ENCODE measurements at regions not wholly inside any gene's neighbourhood (a gene's known extent, or its start where the extent isn't known, plus 50 kb on each side); places are given as distances from the start of the nearest gene placed in this dataset.

GRCh38 chr17:73968680-73969079, 234.8 kb upstream of the RPL38 start:
- Histone ChIP-seq H3K79me2 (replicated peaks; ENCODE audit: insufficient read depth, low read length) (no peaks in the 10 kb centered on the region), H3K9me3 (ENCODE audit: low read length) (no peaks in the 10 kb centered on the region), H3K36me3 (ENCODE audit: insufficient read depth, low read length) (no peaks in the 10 kb centered on the region), H3K4me2 (ENCODE audit: low read length) (no peak overlapping the region), H3K27me3 (ENCODE audit: insufficient read depth, low read depth, low read length) (no peaks in the 10 kb centered on the region), H3K27ac (ENCODE audit: low read length) (no peak overlapping the region), H3F3A (ENCODE audit: insufficient read depth, low read length, poor library complexity, severe bottlenecking) (no peaks in the 10 kb centered on the region), H3K9me2 (ENCODE audit: insufficient read depth, low read length) (no peaks in the 10 kb centered on the region), H3K4me3 (ENCODE audit: low read length) (no peak overlapping the region), H2AFZ (ENCODE audit: low read depth, low read length) (no peak overlapping the region), H4K20me1 (ENCODE audit: insufficient read depth) (no peaks in the 10 kb centered on the region), H3K9ac (ENCODE audit: low read length) (no peak overlapping the region)
- TF ChIP-seq MXI1 (conservative IDR thresholded peaks at IDR 0.05; ENCODE audit: poor library complexity, severe bottlenecking) (no peak), EP300 (conservative IDR thresholded peaks at IDR 0.05; ENCODE audit: poor library complexity, severe bottlenecking) (no peak), RAD21 (conservative IDR thresholded peaks at IDR 0.05) (no peak)

- Histone ChIP-seq H2AFZ (ENCODE audit: low read depth, low read length) (no peak overlapping the region), H3K9ac (ENCODE audit: low read length) (no peak overlapping the region), H3K79me2 (replicated peaks; ENCODE audit: insufficient read depth, low read length) (no peaks in the 10 kb centered on the region), H3F3A (ENCODE audit: insufficient read depth, low read length, poor library complexity, severe bottlenecking) (no peaks in the 10 kb centered on the region), H3K9me2 (ENCODE audit: insufficient read depth, low read length) (no peaks in the 10 kb centered on the region), H3K27me3 (ENCODE audit: insufficient read depth, low read depth, low read length) (no peaks in the 10 kb centered on the region), H3K4me3 (ENCODE audit: low read length) (no peak overlapping the region), H3K36me3 (ENCODE audit: insufficient read depth, low read length) (no peaks in the 10 kb centered on the region), H4K20me1 (ENCODE audit: insufficient read depth) (no peaks in the 10 kb centered on the region), H3K9me3 (ENCODE audit: low read length) (no peaks in the 10 kb centered on the region), H3K4me2 (ENCODE audit: low read length) (no peak overlapping the region), H3K27ac (ENCODE audit: low read length) (no peak overlapping the region)
- TF ChIP-seq EP300 (conservative IDR thresholded peaks at IDR 0.05; ENCODE audit: poor library complexity, severe bottlenecking) (no peak), REST (IDR thresholded peaks at IDR 0.05; ENCODE audit: borderline replicate concordance) (no peak)
Observed at GRCh38 chr17:73969956-73970355, 233.5 kb upstream of the RPL38 start.

- Histone ChIP-seq H3F3A (ENCODE audit: insufficient read depth, low read length, poor library complexity, severe bottlenecking) (no peaks in the 10 kb centered on the region), H3K4me3 (ENCODE audit: low read length) (no peak overlapping the region), H3K36me3 (ENCODE audit: insufficient read depth, low read length) (no peaks in the 10 kb centered on the region), H3K79me2 (replicated peaks; ENCODE audit: insufficient read depth, low read length) (no peaks in the 10 kb centered on the region), H4K20me1 (ENCODE audit: insufficient read depth) (no peaks in the 10 kb centered on the region), H3K4me2 (ENCODE audit: low read length) (no peak overlapping the region), H3K27me3 (ENCODE audit: insufficient read depth, low read depth, low read length) (no peaks in the 10 kb centered on the region), H3K27ac (ENCODE audit: low read length) (no peak overlapping the region), H3K9ac (ENCODE audit: low read length) (no peak overlapping the region), H3K9me3 (ENCODE audit: low read length) (no peaks in the 10 kb centered on the region), H2AFZ (ENCODE audit: low read depth, low read length) (no peak overlapping the region), H3K9me2 (ENCODE audit: insufficient read depth, low read length) (no peaks in the 10 kb centered on the region)
- TF ChIP-seq SMC3 (conservative IDR thresholded peaks at IDR 0.05; ENCODE audit: poor library complexity) (no peak), RAD21 (conservative IDR thresholded peaks at IDR 0.05) (no peak)
Observed at GRCh38 chr17:73971127-73971526, 232.4 kb upstream of the RPL38 start.

- Histone ChIP-seq H3K79me2 (replicated peaks; ENCODE audit: insufficient read depth, low read length) (no peaks in the 10 kb centered on the region), H3K9me3 (ENCODE audit: low read length) (no peaks in the 10 kb centered on the region), H4K20me1 (ENCODE audit: insufficient read depth) (no peaks in the 10 kb centered on the region), H3K4me2 (ENCODE audit: low read length) (no peak overlapping the region), H3K36me3 (ENCODE audit: insufficient read depth, low read length) (no peaks in the 10 kb centered on the region), H3F3A (ENCODE audit: insufficient read depth, low read length, poor library complexity, severe bottlenecking) (no peaks in the 10 kb centered on the region), H3K9ac (ENCODE audit: low read length) (no peak overlapping the region), H3K9me2 (ENCODE audit: insufficient read depth, low read length) (no peaks in the 10 kb centered on the region), H3K27me3 (ENCODE audit: insufficient read depth, low read depth, low read length) (no peaks in the 10 kb centered on the region), H2AFZ (ENCODE audit: low read depth, low read length) (no peak overlapping the region), H3K4me3 (ENCODE audit: low read length) (no peak overlapping the region), H3K27ac (ENCODE audit: low read length) (no peak overlapping the region)
- TF ChIP-seq EZH2 (IDR thresholded peaks at IDR 0.05; ENCODE audit: borderline replicate concordance, insufficient read depth, low read length, poor library complexity, severe bottlenecking) (no peak), TAF1 (IDR thresholded peaks at IDR 0.05; ENCODE audit: low read depth) (no peak), RAD21 (conservative IDR thresholded peaks at IDR 0.05) (no peak), CTCF (IDR thresholded peaks at IDR 0.05; ENCODE audit: poor library complexity, severe bottlenecking) (no peak), MXI1 (conservative IDR thresholded peaks at IDR 0.05; ENCODE audit: poor library complexity, severe bottlenecking) (no peak), POLR2AphosphoS5 (IDR thresholded peaks at IDR 0.05) (no peak), SMC3 (conservative IDR thresholded peaks at IDR 0.05; ENCODE audit: poor library complexity) (no peak)
Observed at GRCh38 chr17:73972056-73972455, 231.4 kb upstream of the RPL38 start.

Data from neural cell (in vitro differentiated cells).